A673 (cell line): ENCODE measurements at regions not wholly inside any gene's neighbourhood (a gene's known extent, or its start where the extent isn't known, plus 50 kb on each side); places are given as distances from the start of the nearest gene placed in this dataset.

Source experiments
- BruUV-seq: library from RNA; stranded (reverse); fragments of 400-500 nt; replicated peaks from 2 replicates; lab custom pipeline; 2021; lab: Mats Ljungman, UMichigan
- CTCF ChIA-PET: fragments of 300-600 bp; sonication (Branson Sonifier 250); formaldehyde crosslinking; loops from one replicate; lab custom pipeline; 2022; ENCODE audit warnings: antibody characterized with exemption; lab: Charles Lee
- POLR2A ChIA-PET: fragments of 300-600 bp; sonication (Branson Sonifier 250); formaldehyde crosslinking; loops from one replicate; lab custom pipeline; 2022; ENCODE audit warnings: antibody characterized with exemption; ENCODE audit not compliant: low non-redundant PET; lab: Charles Lee
- DNase-seq: peaks from one replicate; pipeline ENCODE4 v3.0.0-alpha.2; 2015; ENCODE audit warnings: low spot score
- H3K27ac ChIP-seq: fragments of 200-600 bp; sonication (generic); 2 replicates; pipeline ENCODE4 v1.5.1; 2016; ENCODE audit warnings: mixed run types, low read depth, mild to moderate bottlenecking, mixed read lengths, antibody characterized with exemption, low read length; ENCODE audit not compliant: poor library complexity, severe bottlenecking
- H3K27me3 ChIP-seq: fragments of 200-600 bp; sonication (generic); replicated peaks from 2 replicates; pipeline ENCODE4 v1.6.1; 2017; ENCODE audit warnings: mixed run types, low read depth, mild to moderate bottlenecking, mixed read lengths, antibody characterized with exemption, low read length; ENCODE audit not compliant: insufficient read depth, poor library complexity
- H3K36me3 ChIP-seq: fragments of 200-600 bp; sonication (generic); 2 replicates; pipeline ENCODE4 v1.6.1; 2016; ENCODE audit warnings: mixed run types, mild to moderate bottlenecking, mixed read lengths, antibody characterized with exemption, low read length; ENCODE audit not compliant: insufficient read depth, poor library complexity, severe bottlenecking
- H3K4me1 ChIP-seq: fragments of 200-600 bp; sonication (generic); 2 replicates; pipeline ENCODE4 v1.6.1; 2017; ENCODE audit warnings: mixed run types, mild to moderate bottlenecking, mixed read lengths, antibody characterized with exemption, low read length; ENCODE audit not compliant: insufficient read depth, poor library complexity, severe bottlenecking
- H3K4me3 ChIP-seq: fragments of 200-600 bp; sonication (generic); 2 replicates; pipeline ENCODE4 v1.5.1; 2016; ENCODE audit warnings: low read depth, mixed run types, mild to moderate bottlenecking, mixed read lengths, low read length; ENCODE audit not compliant: poor library complexity, severe bottlenecking
- H3K9me3 ChIP-seq: fragments of 200-600 bp; sonication (generic); 2 replicates; pipeline ENCODE4 v1.6.1; 2016; ENCODE audit warnings: mixed run types, low read depth, mild to moderate bottlenecking, mixed read lengths, antibody characterized with exemption, low read length; ENCODE audit not compliant: poor library complexity, severe bottlenecking
- CTCF ChIP-seq: fragments of 300-800, 200-600 bp; sonication (generic); conservative IDR thresholded peaks from 2 replicates; pipeline ENCODE4 v1.5.1; 2017; ENCODE audit warnings: low read depth, mild to moderate bottlenecking, antibody characterized with exemption, low read length, moderate library complexity, mixed read lengths
- EZH2 ChIP-seq: fragments of 200-600 bp; sonication (generic); IDR thresholded peaks from 2 replicates; pipeline ENCODE4 v1.6.1; 2017; ENCODE audit warnings: borderline replicate concordance, low read depth, mild to moderate bottlenecking, mixed read lengths, antibody characterized with exemption, low read length; ENCODE audit not compliant: poor library complexity, severe bottlenecking
- intact Hi-C: fragments of 100-400 bp; cut with micrococcal nuclease; formaldehyde crosslinking; loops from one replicate; pipeline ENCODE4 v1.10.0; 2022; ENCODE audit not compliant: unreplicated experiment

GRCh38 chr12:116426391-116427136 is 132.6 kb upstream of the MAP1LC3B2 start:
- intact Hi-C loops: no loop called here
- peak; percentile 89 for DNase-seq
- H3K9me3 ChIP-seq: no peaks in the 10 kb centered on the region
- TF ChIP-seq CTCF: 0 out of 2 replicates have a peak, but pooled peaks have one; percentile 22
- TF ChIP-seq EZH2: no peak
- no peak overlapping the region for H3K4me3 ChIP-seq
- ChIA-PET POLR2A (no interaction called here), CTCF (interaction anchor here (0.6 kb wide), 1 partner anchor 126 kb away, joined by 4 read pairs; no protein-coding TSS in a partner anchor)
- H3K27me3 ChIP-seq: no peaks in the 10 kb centered on the region
- no peaks in the 10 kb centered on the region for H3K4me1 ChIP-seq
- no TSS peak for BruUV-seq
- no peaks in the 10 kb centered on the region for H3K36me3 ChIP-seq
- no peak overlapping the region for H3K27ac ChIP-seq

- no peaks in the 10 kb centered on the region for H3K36me3 ChIP-seq
- DNase-seq: no peak
- ChIA-PET CTCF (no interaction called here), POLR2A (no interaction called here)
- no peaks in the 10 kb centered on the region for H3K27me3 ChIP-seq
- no peaks in the 10 kb centered on the region for H3K4me1 ChIP-seq
- BruUV-seq: no TSS peak
- no peak for TF ChIP-seq CTCF
- no peak for TF ChIP-seq EZH2
- intact Hi-C loops: no loop called here
- H3K9me3 ChIP-seq: no peaks in the 10 kb centered on the region
- H3K27ac ChIP-seq: no peak overlapping the region
- no peak overlapping the region for H3K4me3 ChIP-seq
Observed at GRCh38 chr12:116427200-116427930, 131.8 kb upstream of the MAP1LC3B2 start.

- ChIA-PET POLR2A (no interaction called here), CTCF (no interaction called here)
- no peak overlapping the region for H3K27ac ChIP-seq
- no peaks in the 10 kb centered on the region for H3K27me3 ChIP-seq
- H3K4me3 ChIP-seq: no peak overlapping the region
- H3K36me3 ChIP-seq: no peaks in the 10 kb centered on the region
- no peak for DNase-seq
- BruUV-seq: no TSS peak
- TF ChIP-seq EZH2 (no peak), CTCF (no peak)
- no peaks in the 10 kb centered on the region for H3K9me3 ChIP-seq
- H3K4me1 ChIP-seq: peaks cover 9% of the 10 kb centered on the region
- intact Hi-C loops: no loop called here
Observed at GRCh38 chr12:116429826-116430360, 129.3 kb upstream of the MAP1LC3B2 start.
